Endothelial cell (in vitro differentiated cells): ENCODE measurements at regions not wholly inside any gene's neighbourhood (a gene's known extent, or its start where the extent isn't known, plus 50 kb on each side); places are given as distances from the start of the nearest gene placed in this dataset.

Source experiments
- DNase-seq: peaks from one replicate; pipeline ENCODE4 v3.0.0; 2021; ENCODE audit warnings: low spot score
- H3K27ac Mint-ChIP-seq: one replicate; pipeline ENCODE4 v1.8.0; 2021; ENCODE audit warnings: mixed read lengths, inconsistent platforms; ENCODE audit not compliant: unreplicated experiment
- H3K27me3 Mint-ChIP-seq: one replicate; pipeline ENCODE4 v1.8.0; 2021; ENCODE audit warnings: mild to moderate bottlenecking, moderate library complexity, mixed read lengths, inconsistent platforms; ENCODE audit not compliant: unreplicated experiment
- H3K36me3 Mint-ChIP-seq: one replicate; pipeline ENCODE4 v1.8.0; 2021; ENCODE audit warnings: mild to moderate bottlenecking, low read depth, mixed read lengths, inconsistent platforms; ENCODE audit not compliant: unreplicated experiment
- H3K4me1 Mint-ChIP-seq: one replicate; pipeline ENCODE4 v1.8.0; 2021; ENCODE audit warnings: mild to moderate bottlenecking, mixed read lengths, inconsistent platforms; ENCODE audit not compliant: unreplicated experiment
- H3K4me3 Mint-ChIP-seq: one replicate; pipeline ENCODE4 v1.8.0; 2021; ENCODE audit warnings: mild to moderate bottlenecking, mixed read lengths, inconsistent platforms; ENCODE audit not compliant: unreplicated experiment
- H3K9me3 Mint-ChIP-seq: one replicate; pipeline ENCODE4 v1.8.0; 2021; ENCODE audit warnings: mixed read lengths, inconsistent platforms; ENCODE audit not compliant: unreplicated experiment
- TF ChIP-seq, protein P1 (sequence below): fragments of 200-600 bp; sonication (generic); IDR thresholded peaks from one replicate; pipeline ENCODE4 v1.5.0; 2021; ENCODE audit warnings: antibody characterized with exemption; ENCODE audit not compliant: unreplicated experiment

DNA sequence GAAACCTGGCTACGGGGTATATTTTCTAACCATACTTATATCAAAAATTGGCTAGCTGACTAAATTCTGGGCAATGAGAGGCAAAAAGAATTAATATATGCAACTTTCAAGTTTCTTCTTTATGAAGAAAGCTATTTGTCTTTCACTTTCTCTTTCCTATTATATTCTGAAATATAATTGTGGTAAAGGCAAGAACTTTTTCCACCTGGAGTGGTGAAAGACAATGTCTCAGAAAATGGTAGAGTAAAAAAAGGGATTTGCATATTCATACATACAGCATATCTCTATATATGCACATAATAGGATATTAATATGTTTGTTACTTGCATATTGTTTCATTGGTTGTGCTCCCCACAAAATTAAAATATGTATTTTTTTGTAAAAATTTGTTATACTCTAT lies 793.8 kb downstream of the PLA2G4A start:
- peaks cover 5% of the 10 kb centered on the region for H3K36me3 Mint-ChIP-seq
- no peaks in the 10 kb centered on the region for H3K4me1 Mint-ChIP-seq
- no peak for DNase-seq
- H3K27ac Mint-ChIP-seq: no peak overlapping the region
- H3K9me3 Mint-ChIP-seq: peaks cover 7% of the 10 kb centered on the region
- no peak overlapping the region for H3K4me3 Mint-ChIP-seq
- no peaks in the 10 kb centered on the region for H3K27me3 Mint-ChIP-seq
- TF ChIP-seq, protein P1, sequence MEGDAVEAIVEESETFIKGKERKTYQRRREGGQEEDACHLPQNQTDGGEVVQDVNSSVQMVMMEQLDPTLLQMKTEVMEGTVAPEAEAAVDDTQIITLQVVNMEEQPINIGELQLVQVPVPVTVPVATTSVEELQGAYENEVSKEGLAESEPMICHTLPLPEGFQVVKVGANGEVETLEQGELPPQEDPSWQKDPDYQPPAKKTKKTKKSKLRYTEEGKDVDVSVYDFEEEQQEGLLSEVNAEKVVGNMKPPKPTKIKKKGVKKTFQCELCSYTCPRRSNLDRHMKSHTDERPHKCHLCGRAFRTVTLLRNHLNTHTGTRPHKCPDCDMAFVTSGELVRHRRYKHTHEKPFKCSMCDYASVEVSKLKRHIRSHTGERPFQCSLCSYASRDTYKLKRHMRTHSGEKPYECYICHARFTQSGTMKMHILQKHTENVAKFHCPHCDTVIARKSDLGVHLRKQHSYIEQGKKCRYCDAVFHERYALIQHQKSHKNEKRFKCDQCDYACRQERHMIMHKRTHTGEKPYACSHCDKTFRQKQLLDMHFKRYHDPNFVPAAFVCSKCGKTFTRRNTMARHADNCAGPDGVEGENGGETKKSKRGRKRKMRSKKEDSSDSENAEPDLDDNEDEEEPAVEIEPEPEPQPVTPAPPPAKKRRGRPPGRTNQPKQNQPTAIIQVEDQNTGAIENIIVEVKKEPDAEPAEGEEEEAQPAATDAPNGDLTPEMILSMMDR: no peak

DNA sequence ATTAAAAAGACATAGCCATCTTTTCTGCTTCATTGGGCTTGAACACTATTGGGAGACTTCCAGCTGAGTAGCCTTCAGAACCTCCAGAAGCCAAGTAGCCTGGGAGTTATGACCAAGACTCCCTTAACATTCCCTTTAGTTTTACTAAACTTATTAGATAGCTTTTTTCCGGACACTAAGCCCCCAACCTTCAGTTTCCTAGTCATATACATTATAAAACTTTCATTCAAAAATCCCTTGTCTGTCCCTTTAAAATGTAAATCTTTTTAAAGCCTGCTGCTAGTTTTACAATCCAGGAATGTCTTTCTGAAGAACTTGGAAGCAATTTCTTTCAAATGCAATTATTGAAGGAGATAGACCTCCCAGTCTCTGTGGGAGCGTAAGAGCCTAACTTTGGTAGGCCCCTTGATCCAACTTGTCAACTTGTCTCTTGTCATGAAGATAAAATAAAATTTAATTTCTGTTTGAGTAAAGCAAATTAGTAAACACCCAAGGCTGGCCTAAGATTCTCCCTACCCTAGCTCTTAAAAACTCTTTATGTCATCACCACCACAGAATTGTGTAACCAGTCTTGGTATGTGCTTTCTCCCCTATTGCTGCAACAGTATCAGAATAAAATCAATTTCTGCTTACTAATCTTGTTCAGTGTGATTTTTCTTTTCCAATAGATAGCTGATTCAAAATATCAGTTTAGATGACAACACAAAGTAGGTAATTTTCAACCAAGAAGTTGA lies 796.2 kb downstream of the PLA2G4A start:
- no peak for DNase-seq
- peaks cover 3% of the 10 kb centered on the region for H3K9me3 Mint-ChIP-seq
- H3K36me3 Mint-ChIP-seq: no peaks in the 10 kb centered on the region
- TF ChIP-seq, protein P1: no peak
- H3K4me1 Mint-ChIP-seq: no peaks in the 10 kb centered on the region
- no peak overlapping the region for H3K27ac Mint-ChIP-seq
- H3K27me3 Mint-ChIP-seq: no peaks in the 10 kb centered on the region
- no peak overlapping the region for H3K4me3 Mint-ChIP-seq

DNA sequence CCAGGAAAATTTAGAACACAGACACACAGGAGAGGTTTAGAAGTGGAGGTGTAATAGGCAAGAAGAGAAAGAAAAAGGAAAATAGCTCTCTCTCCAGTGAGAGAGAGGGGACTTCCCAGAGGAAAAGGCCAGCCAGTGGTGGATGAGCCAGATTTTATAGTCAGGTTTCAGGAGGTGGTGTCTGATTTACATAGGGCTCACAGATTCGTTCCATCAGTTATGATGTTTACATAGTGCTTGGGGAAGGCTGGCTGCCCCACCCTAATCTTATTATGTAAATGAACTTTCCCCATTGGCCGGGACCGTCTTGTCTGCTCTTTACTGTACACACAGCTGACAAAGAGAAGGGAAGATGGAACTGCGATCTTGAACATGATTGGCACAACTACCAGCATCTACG lies 797.3 kb downstream of the PLA2G4A start:
- Mint-ChIP-seq H3K36me3 (peaks cover 4% of the 10 kb centered on the region), H3K4me3 (no peak overlapping the region), H3K27ac (no peak overlapping the region), H3K4me1 (no peaks in the 10 kb centered on the region), H3K9me3 (peaks cover 13% of the 10 kb centered on the region), H3K27me3 (no peaks in the 10 kb centered on the region)
- TF ChIP-seq, protein P1: no peak
- no peak for DNase-seq

DNA sequence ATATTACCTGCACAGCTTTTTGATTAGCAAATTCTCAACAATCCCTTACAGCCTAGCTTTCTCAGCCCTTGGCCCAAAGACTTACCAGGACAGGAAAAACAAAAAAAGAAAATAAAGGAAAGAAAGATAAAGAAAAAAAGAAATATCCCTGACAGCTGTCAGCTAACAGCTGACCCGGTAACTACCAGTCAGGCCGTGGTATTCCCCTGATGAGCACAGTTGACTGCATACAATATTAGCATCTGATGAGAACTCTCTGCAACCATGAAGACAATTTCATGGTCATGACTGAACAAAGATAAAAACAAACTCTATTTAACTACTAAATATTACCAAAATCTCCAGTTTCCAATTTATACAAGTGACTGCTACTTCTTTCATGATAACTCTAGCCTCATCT lies 798.8 kb downstream of the PLA2G4A start:
- Mint-ChIP-seq H3K27me3 (no peaks in the 10 kb centered on the region), H3K9me3 (peaks cover 14% of the 10 kb centered on the region), H3K4me1 (no peaks in the 10 kb centered on the region), H3K36me3 (peaks cover 8% of the 10 kb centered on the region), H3K4me3 (no peak overlapping the region), H3K27ac (no peak overlapping the region)
- DNase-seq: no peak
- TF ChIP-seq, protein P1: no peak

DNA sequence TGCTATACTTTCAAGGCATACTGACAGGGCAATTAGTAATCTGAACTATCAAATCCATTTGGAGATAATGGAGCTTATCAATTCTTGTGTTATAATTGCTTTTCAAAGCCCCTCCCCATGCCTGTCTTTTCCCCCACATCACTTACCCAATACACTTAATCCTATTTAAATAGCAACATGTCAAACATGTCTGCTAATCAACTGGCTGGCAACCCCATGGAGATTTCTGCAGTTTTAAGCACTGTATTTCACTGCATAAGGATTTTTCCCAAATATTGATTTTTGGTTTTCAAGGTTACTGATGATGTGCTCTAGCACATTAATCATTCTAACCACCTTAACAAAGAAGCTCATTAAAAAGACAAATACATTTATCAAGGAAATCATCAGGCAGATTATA lies 800.3 kb downstream of the PLA2G4A start:
- Mint-ChIP-seq H3K36me3 (peaks cover 8% of the 10 kb centered on the region), H3K4me3 (no peak overlapping the region), H3K27me3 (no peaks in the 10 kb centered on the region), H3K4me1 (no peaks in the 10 kb centered on the region), H3K27ac (no peak overlapping the region), H3K9me3 (peaks cover 14% of the 10 kb centered on the region)
- no peak for DNase-seq
- TF ChIP-seq, protein P1: no peak
